ENCODE measurements at regions not wholly inside any gene's neighbourhood (a gene's known extent, or its start where the extent isn't known, plus 50 kb on each side); places are given as distances from the start of the nearest gene placed in this dataset.

GRCh38 chr2:78766459-78766858 lies 259.0 kb upstream of the REG3G start:
- in situ Hi-C loops (cut with MboI; ENCODE audit: low pct_ligation_motif_present in 1 of 4, low pct_unique_long_range_greater_than_20kb in 1 of 4, low sequenced_read_pairs in 3 of 4) (no loop called here), intact Hi-C loops (cut with DNase I; ENCODE audit: low total_unique reads) (no loop called here)
- Histone ChIP-seq H3K27ac (no peak overlapping the region), H3K36me3 (no peaks in the 10 kb centered on the region), H3K9me3 (peaks cover 2 to 4% of the 10 kb centered on the region in 2 donors), H3K4me3 (no peak overlapping the region), H3K4me1 (no peaks in the 10 kb centered on the region), H3K27me3 (no peaks in the 10 kb centered on the region)
- no peak for DNase-seq
- 56 to 73% methylated on average over 2 to 4 of the region's 4 CpGs for WGBS, 2 donors (ENCODE audit: low coverage in 1 of 2)
- TF ChIP-seq EP300 (IDR thresholded peaks at IDR 0.05; ENCODE audit: low read depth) (no peak), POLR2A (IDR thresholded peaks at IDR 0.05) (no peak), CTCF (IDR thresholded peaks at IDR 0.05) (no peak), POLR2AphosphoS5 (IDR thresholded peaks at IDR 0.05) (no peak)

GRCh38 chr2:78768016-78768415 lies 257.5 kb upstream of the REG3G start:
- Histone ChIP-seq H3K36me3 (no peaks in the 10 kb centered on the region), H3K4me3 (no peak overlapping the region), H3K27ac (no peak overlapping the region), H3K4me1 (no peaks in the 10 kb centered on the region), H3K9me3 (no peaks in the 10 kb centered on the region), H3K27me3 (no peaks in the 10 kb centered on the region)
- intact Hi-C loops (cut with DNase I; ENCODE audit: low total_unique reads), result no loop called here
- no peak for TF ChIP-seq POLR2A (IDR thresholded peaks at IDR 0.05)
- no peak for TF ChIP-seq CTCF (IDR thresholded peaks at IDR 0.05)
- no peak for TF ChIP-seq EP300 (IDR thresholded peaks at IDR 0.05; ENCODE audit: low read depth)
- no peak for TF ChIP-seq POLR2AphosphoS5 (IDR thresholded peaks at IDR 0.05)
- DNase-seq, result no peak
- 25 to 52% methylated on average over 1 of the region's 1 CpG for WGBS, 2 donors (ENCODE audit: low coverage in 1 of 2)
- in situ Hi-C loops (cut with MboI; ENCODE audit: low pct_ligation_motif_present in 1 of 4, low pct_unique_long_range_greater_than_20kb in 1 of 4, low sequenced_read_pairs in 3 of 4), result no loop called here

- intact Hi-C loops (cut with DNase I; ENCODE audit: low total_unique reads) (no loop called here), in situ Hi-C loops (cut with MboI; ENCODE audit: low pct_ligation_motif_present in 1 of 4, low pct_unique_long_range_greater_than_20kb in 1 of 4, low sequenced_read_pairs in 3 of 4) (no loop called here)
- Histone ChIP-seq H3K36me3 (no peaks in the 10 kb centered on the region), H3K27ac (no peak overlapping the region), H3K4me1 (peaks cover 0 to 4% (median under 1%) of the 10 kb centered on the region in 4 donors), H3K9me3 (no peaks in the 10 kb centered on the region), H3K27me3 (no peaks in the 10 kb centered on the region), H3K4me3 (no peak overlapping the region)
- no peak for TF ChIP-seq CTCF (IDR thresholded peaks at IDR 0.05)
- 88 to 100% methylated on average over 4 of the region's 4 CpGs for WGBS, 2 donors (ENCODE audit: low coverage in 1 of 2)
- no peak for DNase-seq
Measured at GRCh38 chr2:78775291-78775690, 250.2 kb upstream of the REG3G start.

- TF ChIP-seq EP300 (IDR thresholded peaks at IDR 0.05; ENCODE audit: low read depth), result no peak
- no peak for TF ChIP-seq POLR2A (IDR thresholded peaks at IDR 0.05)
- no peak for TF ChIP-seq CTCF (IDR thresholded peaks at IDR 0.05)
- TF ChIP-seq POLR2AphosphoS5 (IDR thresholded peaks at IDR 0.05), result no peak
- Histone ChIP-seq H3K9me3 (no peaks in the 10 kb centered on the region), H3K27me3 (no peaks in the 10 kb centered on the region), H3K4me1 (peaks cover 0 to 4% (median under 1%) of the 10 kb centered on the region in 4 donors), H3K27ac (peak overlapping the region in 2 of 4 donors; percentile 68 to 77), H3K4me3 (no peak overlapping the region), H3K36me3 (no peaks in the 10 kb centered on the region)
- DNase-seq, result no peak
- WGBS, 2 donors (ENCODE audit: low coverage in 1 of 2), result 97 to 100% methylated on average over 1 to 66 of the region's 69 CpGs
- in situ Hi-C loops (cut with MboI; ENCODE audit: low pct_ligation_motif_present in 1 of 4, low pct_unique_long_range_greater_than_20kb in 1 of 4, low sequenced_read_pairs in 3 of 4), result no loop called here
- intact Hi-C loops (cut with DNase I; ENCODE audit: low total_unique reads), result no loop called here
Measured at GRCh38 chr2:78778756-78779510, 246.6 kb upstream of the REG3G start.

All from transverse colon (tissue), 4 donors.